NCI-H2196 (cell line): ENCODE measurements at regions not wholly inside any gene's neighbourhood (a gene's known extent, or its start where the extent isn't known, plus 50 kb on each side); places are given as distances from the start of the nearest gene placed in this dataset.

Experiments
- DNase-seq: peaks from one replicate; lab custom pipeline; 2025; ENCODE audit not compliant: unreplicated experiment; lab: John Stamatoyannopoulos, UW

- no peak for DNase-seq
Observed at GRCh38 chr1:57882934-57883641, 459.2 kb upstream of the DAB1 start.

- DNase-seq = no peak
Observed at GRCh38 chr1:57882072-57882471, 458.2 kb upstream of the DAB1 start.

GRCh38 chr1:57881639-57882038 is 457.8 kb upstream of the DAB1 start:
- no peak for DNase-seq

- no peak for DNase-seq
Observed at GRCh38 chr1:57879700-57880099, 455.8 kb upstream of the DAB1 start.

- DNase-seq = no peak
Observed at GRCh38 chr1:57874418-57874877, 450.6 kb upstream of the DAB1 start.

GRCh38 chr1:57872913-57873312 is 449.1 kb upstream of the DAB1 start:
- DNase-seq = no peak

GRCh38 chr1:57868908-57869307 is 445.0 kb upstream of the DAB1 start:
- DNase-seq = no peak

GRCh38 chr1:57868239-57868638 is 444.4 kb upstream of the DAB1 start:
- DNase-seq = no peak

GRCh38 chr1:57866998-57867397 is 443.1 kb upstream of the DAB1 start:
- no peak for DNase-seq

- DNase-seq = no peak
Observed at GRCh38 chr1:57860931-57861565, 437.2 kb upstream of the DAB1 start.

GRCh38 chr1:57860325-57860724 is 436.5 kb upstream of the DAB1 start:
- DNase-seq = no peak

- no peak for DNase-seq
Observed at GRCh38 chr1:57858740-57859139, 434.9 kb upstream of the DAB1 start.

GRCh38 chr1:57857809-57858208 is 433.9 kb upstream of the DAB1 start:
- no peak for DNase-seq

- DNase-seq = no peak
Observed at GRCh38 chr1:57854436-57854835, 430.6 kb upstream of the DAB1 start.

- no peak for DNase-seq
Observed at GRCh38 chr1:57850176-57850940, 426.5 kb upstream of the DAB1 start.

- DNase-seq = no peak
Observed at GRCh38 chr1:57848406-57848805, 424.5 kb upstream of the DAB1 start.

- no peak for DNase-seq
Observed at GRCh38 chr1:57845041-57845440, 421.2 kb upstream of the DAB1 start.

- DNase-seq = no peak
Observed at GRCh38 chr1:57844382-57844980, 420.6 kb upstream of the DAB1 start.

- DNase-seq = no peak
Observed at GRCh38 chr1:57843760-57844159, 419.9 kb upstream of the DAB1 start.

GRCh38 chr1:57839526-57839925 is 415.7 kb upstream of the DAB1 start:
- DNase-seq = no peak

- DNase-seq = no peak
Observed at GRCh38 chr1:57839067-57839466, 415.2 kb upstream of the DAB1 start.

- no peak for DNase-seq
Observed at GRCh38 chr1:57835620-57836019, 411.8 kb upstream of the DAB1 start.
